GM18951 (cell line): ENCODE measurements at regions not wholly inside any gene's neighbourhood (a gene's known extent, or its start where the extent isn't known, plus 50 kb on each side); places are given as distances from the start of the nearest gene placed in this dataset.

ENCODE experiments used
- POLR2A ChIP-seq: IDR thresholded peaks from 4 replicates; pipeline ENCODE4 v1.6.1; 2011; ENCODE audit warnings: mild to moderate bottlenecking; ENCODE audit not compliant: insufficient read length, insufficient read depth; ENCODE audit errors: extremely low read depth
- in situ Hi-C: fragments of 300-500 bp; cut with MboI; formaldehyde crosslinking; loops from one replicate; pipeline ENCODE4 v1.12.0; 2022; ENCODE audit warnings: low sequenced_read_pairs, mixed read lengths, inconsistent platforms; ENCODE audit not compliant: unreplicated experiment

DNA sequence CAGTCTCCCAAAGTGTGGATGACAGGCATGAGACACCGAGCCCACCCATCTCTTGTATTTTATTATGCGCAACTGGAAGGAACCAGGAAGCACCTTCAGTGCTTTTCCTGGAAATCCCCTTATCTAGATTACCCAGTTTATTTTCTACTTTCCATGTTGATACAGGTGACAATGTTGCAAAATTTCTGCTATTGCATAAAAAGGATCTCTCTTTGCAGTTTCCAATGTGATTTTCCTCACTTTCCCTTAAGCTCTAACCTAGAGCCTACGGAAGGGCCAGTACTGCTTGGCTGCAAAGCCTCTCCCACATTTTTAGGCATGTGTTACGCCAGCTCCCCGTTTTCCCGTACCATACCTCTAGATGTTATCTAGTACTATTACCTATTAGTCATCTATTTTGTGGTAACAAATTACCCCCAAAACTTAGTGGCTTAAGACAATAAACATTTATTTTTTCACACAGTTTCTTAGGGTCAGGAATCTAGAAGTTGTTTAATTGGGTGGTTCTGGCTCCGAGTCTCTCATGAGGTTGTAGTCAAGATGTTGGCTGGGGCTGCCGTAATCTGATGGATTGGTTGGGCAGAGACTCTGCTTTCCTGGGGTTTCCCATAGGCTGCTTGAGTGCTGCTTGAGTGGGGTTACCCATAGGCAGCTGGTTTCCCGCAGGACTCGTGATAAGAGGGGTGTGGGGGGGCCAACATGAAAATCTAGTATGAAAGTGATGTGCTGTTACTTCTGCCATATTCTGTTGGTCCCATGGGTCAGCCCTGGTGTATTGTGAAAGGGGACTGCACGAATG, 131.5 kb upstream of the HNRNPU start:
- in situ Hi-C loops, result no loop called here
- TF ChIP-seq POLR2A, result no peak

DNA sequence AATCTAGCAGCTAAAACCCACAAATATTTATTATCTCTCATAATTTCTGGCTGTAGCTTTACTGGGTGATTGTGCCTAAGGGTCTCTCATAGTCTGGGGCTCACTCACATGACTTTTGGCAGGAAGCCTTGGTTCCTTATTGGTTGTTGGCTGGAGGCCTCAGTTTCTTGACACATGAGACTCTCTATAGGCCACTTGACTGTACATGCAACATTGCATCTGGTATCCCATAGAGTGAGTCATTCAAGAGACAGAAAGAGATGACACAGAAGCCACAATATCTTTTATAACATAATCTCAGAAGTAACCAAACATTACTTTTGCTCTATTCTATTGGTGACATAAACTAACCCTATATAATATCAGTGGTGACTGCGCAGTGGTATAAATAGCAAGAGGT, 128.5 kb upstream of the HNRNPU start:
- TF ChIP-seq POLR2A, result no peak
- in situ Hi-C loops, result no loop called here

DNA sequence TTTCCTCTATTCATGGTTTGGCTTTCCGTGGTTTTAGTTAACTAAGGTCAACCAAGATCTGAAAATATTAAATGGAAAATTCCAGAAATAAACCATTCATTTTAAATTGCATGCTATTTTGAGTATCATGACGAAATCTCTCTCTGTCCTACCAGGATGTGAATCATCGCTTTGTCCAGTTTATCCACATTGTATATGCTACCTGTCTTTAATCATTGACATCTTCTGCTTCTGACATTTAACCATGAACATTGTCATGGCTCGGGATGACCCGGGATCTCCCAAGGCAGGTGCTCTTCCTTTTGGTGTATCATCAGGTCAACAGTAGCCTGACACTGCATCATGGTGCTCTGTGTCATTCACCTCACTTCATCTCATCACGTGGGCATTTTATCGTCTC, 125.5 kb upstream of the HNRNPU start:
- no peak for TF ChIP-seq POLR2A
- in situ Hi-C loops, result no loop called here

DNA sequence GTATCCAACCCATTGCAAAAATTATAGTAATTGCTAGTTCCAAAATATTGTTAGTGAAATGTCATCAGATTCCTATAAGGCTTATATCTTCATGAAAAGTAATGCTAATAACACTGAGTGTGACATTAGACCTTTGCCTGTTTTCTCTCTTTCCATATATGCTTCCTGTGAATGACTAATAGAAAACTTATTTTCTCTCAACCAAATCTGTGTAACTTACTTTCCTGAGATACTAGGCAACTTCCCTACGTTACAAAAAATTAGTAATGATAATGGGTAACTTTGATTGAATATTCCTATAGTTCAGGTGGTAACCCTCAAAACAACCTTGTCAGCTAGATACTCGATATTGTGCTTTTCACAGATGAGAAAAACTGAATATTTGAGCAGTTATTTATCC, 124.2 kb upstream of the HNRNPU start:
- in situ Hi-C loops, result no loop called here
- TF ChIP-seq POLR2A, result no peak

DNA sequence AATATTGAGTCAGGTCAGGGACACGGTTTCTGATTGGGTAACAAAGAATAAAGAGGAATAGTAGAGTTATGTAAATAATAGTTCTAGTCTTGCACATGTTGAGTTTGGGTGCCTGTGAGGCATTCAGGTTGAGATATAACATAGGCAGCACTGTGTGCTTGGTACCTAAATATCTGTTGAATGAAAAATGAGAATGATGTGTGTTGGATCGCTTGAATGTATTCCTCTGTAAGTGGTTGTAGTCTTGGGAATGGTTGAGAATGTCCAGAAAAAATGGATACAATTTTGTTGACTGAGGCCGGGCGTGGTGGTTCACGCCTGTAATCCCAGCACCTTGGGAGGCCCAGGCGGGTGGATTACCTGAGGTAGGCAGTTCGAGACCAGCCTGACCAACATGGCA, 116.3 kb upstream of the HNRNPU start:
- TF ChIP-seq POLR2A, result no peak
- in situ Hi-C loops, result no loop called here

DNA sequence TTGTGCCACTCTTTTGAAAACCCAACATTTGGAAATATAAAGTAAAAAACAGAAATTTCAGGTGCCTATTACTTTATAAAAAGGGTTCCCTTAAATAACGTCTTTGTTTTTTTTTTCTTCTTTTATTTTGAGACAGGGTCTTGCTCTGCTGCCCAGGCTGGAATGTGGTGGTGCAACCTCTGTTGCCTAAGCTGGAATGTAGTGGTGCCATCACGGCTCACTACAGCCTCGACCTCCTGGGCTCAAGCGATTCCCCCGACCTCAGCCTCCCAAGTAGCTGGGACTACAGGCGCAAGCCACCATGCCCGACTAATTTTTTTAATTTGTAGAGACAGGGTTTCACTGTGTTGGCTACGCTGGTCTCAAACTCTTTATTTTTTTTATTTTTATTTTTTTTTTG, 110.2 kb upstream of the HNRNPU start:
- TF ChIP-seq POLR2A, result no peak
- in situ Hi-C loops, result no loop called here

DNA sequence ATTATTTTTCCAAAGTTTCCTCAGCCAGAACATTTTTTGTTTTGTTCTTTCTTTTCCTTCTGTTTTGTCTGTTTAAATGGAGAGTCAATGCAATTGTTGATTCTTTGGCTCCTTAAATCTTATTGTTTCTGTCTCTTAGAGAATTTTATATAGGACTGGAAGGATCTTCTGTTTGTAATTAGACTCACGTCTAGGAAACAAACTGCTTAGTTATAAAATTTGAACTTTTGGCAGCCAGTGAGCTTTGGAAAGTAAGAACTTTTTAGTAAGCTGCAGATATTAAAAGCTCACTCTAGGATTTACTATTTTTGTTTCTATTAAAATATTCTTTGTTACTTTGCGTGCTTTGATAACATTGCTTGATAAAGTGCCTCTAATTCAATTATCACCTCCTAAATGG, 109.8 kb upstream of the HNRNPU start:
- in situ Hi-C loops, result no loop called here

DNA sequence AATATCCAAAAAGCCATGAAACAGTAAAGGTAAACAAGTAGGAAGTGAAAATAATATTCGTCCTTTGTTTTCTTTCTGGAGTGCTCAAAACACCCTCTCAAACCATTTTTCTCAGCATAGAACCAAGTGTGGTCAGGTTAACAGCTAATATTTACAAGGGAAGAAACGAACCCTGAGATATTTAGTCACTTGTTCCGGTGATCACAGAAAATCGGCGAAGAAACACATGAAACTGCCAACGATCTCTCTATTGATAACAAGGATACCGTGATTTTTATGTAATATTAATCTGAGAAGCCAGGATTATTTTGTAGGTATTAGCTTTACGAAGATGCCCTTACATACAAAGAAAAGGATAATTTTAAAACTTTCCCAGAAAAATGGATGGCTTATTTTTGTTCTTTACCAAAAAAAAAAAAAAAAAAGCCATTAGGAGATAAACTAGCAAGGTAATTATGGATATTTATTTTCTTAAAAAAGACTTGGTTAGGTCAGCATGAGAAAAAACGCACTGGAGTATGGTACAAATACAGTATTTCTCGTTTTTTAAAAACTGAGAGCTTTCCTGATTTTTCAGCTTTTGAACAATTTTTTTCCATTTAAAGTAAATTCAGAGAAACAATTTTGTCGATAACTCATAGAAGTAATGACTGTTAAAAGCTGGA, 107.3 kb upstream of the HNRNPU start:
- in situ Hi-C loops, result no loop called here
- TF ChIP-seq POLR2A, result no peak

More for the DNA sequence above, 109.8 kb upstream of the HNRNPU start:
- no peak for TF ChIP-seq POLR2A

DNA sequence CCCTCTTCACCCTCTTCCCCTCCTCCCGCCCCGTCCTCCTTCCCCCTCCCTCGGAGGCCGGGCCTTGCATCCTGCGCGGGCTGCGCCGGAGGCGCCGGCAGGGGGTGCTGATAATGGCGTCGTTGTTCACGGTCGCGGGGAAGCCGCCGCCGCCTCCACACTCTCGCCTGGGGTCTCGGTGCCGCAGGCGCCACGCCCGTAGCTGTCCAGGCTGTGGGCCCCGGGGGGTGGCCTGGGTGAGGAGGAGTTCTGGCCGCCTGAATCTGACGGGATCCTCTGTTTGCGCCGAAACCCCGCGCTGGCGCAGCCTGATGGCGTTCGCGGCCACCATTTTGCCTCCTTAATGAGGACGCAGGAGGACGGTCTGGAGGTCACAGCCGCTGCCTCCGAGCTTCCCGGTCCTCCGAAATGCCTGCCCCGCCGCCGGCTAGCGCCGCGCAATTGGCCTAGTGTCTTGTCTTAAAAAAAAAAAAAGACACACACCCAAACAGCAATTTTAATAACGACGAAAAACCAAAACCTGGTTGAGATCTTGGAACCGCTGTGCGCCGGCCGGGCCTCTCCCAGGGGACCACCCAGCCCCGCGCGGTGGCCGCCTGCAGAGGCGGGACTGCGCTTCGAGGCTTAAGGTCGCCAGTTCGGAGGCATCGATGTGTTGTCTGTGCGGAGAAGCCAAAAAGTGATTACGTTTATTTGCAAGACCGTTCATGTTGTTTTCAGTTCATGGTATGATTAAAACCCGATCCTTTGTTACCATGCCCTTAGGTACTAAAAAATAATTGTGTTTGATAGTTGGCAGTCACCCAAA, 106.6 kb upstream of the HNRNPU start:
- peak; percentile 76 for TF ChIP-seq POLR2A
- in situ Hi-C loops, result no loop called here

DNA sequence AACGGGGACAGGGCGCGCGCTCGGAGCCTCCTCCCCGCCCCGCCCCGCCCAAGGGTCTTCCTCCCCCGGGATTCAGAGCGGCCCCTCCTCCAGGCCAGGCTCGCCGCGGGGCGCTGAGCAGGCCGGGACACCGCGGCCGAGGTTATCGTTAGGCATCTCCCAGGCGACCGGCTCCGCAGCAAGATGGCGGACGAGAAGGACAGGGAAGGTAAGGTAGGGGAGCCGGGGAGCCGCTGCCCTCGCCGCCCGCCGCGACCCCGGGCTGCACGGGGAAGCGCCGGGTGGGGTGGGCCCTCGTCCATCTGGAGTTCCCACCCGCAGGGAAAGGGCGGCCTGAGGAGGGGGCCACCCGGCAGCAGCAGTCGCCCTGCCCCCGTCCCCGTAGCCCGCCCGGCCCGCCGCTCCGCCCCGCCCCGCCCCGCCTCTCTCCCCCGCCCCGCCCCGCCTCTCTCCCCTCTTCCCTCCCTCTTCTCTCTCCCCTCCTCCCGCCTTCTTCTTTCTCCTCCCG, 105.9 kb upstream of the HNRNPU start:
- in situ Hi-C loops, result no loop called here
- TF ChIP-seq POLR2A, result peak; percentile 56

DNA sequence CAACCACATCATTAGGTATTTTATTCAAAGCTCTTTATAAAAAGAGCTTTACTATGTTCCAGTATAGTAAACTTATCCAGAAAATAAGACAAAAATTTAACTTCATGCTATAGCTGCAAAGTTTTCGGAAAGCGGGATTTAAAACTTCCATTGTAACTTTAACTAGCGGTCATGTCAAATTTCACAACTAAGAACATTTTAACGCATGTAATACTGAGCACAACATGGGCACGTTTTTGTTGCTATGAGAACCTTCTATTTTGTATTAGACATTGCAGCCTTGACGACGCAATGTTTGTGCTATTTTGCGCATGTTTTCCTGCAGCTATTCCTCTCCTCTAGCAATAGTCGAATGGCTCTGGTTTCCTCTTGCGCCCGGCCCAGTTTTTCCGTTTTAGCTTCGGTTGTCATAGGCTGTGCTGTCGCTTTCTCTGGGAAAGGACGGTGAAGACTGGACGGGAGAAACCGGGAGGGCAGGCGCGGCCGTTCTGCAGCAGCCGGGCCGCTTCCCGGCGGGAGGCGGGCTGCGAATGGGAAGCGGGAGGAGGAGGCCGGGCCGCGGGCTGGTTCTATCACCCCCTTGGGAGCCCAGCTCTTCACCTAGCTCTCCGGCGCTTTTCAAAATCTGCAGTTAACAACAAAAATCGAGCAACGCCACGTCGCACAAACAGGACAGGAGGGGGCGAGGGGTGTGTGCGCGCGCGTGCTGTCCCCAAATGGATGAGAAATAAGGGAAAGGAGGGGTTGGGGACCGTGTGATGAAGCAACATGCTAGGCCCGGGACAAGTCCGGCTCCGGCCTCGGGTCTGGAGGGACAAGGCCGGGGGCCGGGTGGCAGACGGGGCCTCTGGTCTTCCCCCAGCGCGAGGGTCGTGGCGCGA, 105.3 kb upstream of the HNRNPU start:
- peak; percentile 31 for TF ChIP-seq POLR2A
- in situ Hi-C loops, result no loop called here

DNA sequence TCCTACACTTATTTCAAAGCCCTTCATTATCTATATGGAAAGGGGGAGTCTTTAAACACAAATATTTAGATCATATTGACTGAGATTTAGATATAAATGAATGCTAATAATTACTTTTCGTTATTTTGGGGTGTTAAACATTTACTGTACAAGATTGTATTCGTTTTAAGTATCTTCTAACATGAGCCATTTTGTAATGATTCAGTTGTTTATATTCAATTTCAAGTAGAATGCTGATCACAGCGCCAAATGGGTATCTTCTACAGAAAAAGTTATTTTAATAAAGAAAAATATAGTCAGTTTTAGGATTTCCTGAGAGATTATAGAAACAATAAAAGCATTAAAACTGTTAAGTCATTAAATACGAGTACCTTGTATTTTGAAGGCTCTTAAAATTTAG, 104.5 kb upstream of the HNRNPU start:
- no peak for TF ChIP-seq POLR2A

More for the DNA sequence above, 104.5 kb upstream of the HNRNPU start:
- in situ Hi-C loops, result no loop called here
